ENCODE measurements at regions not wholly inside any gene's neighbourhood (a gene's known extent, or its start where the extent isn't known, plus 50 kb on each side); places are given as distances from the start of the nearest gene placed in this dataset.

DNA sequence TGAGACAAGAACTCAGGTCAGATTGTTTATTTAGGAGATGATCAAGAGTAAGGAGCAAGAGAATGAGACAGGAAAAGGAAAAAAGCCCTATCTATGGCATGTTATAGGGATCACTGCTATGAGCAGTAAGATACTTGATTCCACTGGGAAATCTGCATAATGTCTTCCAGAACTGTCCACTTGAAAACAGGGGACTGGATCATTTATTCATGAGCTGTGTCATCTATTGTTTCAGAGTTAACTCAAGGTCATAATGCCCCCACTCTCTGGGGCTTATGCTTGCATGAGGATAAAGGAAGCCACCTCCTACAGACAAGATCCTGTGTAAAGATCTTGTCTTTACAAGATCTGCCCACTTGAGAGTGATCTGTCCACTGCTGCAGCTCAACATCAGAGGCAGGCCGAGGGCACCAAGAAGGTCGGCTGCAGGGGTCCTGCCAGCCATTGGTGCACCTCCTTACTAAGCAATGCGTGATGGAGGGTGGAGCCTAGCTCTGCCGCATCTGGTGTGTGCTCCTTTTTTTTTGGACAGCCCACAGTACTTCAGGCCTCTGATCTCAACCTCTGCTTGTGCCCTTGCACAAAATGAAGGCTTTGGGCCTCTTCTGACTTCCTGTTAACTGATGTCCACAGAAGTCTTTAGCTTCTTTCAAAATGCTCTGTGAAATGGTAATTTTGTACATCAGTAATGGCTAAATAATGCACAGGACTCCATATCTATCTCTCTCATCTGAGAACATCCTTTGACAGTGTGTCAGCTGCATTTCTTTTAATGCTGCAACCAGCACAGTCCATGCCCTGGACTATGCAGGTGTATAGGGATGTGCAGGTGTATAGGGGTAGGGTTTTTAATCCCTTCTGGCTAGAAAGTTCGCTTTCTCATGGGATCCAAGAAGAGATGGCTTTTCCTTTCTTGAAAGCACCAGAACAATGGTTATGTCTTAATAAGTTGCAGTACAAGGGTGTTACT is 95.9 kb upstream of the TRPC3 start:
- H3K4me3 ChIP-seq (ENCODE audit: low read depth, low read length): no peak overlapping the region
- no peak for DNase-seq (ENCODE audit: low read depth)
- TF ChIP-seq MYC (IDR thresholded peaks at IDR 0.05; ENCODE audit: low read depth, low read length): no peak
- TF ChIP-seq, protein P1, sequence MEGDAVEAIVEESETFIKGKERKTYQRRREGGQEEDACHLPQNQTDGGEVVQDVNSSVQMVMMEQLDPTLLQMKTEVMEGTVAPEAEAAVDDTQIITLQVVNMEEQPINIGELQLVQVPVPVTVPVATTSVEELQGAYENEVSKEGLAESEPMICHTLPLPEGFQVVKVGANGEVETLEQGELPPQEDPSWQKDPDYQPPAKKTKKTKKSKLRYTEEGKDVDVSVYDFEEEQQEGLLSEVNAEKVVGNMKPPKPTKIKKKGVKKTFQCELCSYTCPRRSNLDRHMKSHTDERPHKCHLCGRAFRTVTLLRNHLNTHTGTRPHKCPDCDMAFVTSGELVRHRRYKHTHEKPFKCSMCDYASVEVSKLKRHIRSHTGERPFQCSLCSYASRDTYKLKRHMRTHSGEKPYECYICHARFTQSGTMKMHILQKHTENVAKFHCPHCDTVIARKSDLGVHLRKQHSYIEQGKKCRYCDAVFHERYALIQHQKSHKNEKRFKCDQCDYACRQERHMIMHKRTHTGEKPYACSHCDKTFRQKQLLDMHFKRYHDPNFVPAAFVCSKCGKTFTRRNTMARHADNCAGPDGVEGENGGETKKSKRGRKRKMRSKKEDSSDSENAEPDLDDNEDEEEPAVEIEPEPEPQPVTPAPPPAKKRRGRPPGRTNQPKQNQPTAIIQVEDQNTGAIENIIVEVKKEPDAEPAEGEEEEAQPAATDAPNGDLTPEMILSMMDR (IDR thresholded peaks at IDR 0.05; ENCODE audit: low read depth, low read length): no peak
- TF ChIP-seq POLR2A (IDR thresholded peaks at IDR 0.05; ENCODE audit: extremely low read depth, insufficient read length): no peak

GRCh38 chr4:122046255-122046654 is 94.4 kb upstream of the TRPC3 start:
- TF ChIP-seq, protein P2, sequence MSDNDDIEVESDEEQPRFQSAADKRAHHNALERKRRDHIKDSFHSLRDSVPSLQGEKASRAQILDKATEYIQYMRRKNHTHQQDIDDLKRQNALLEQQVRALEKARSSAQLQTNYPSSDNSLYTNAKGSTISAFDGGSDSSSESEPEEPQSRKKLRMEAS (IDR thresholded peaks at IDR 0.05; ENCODE audit: low read depth, low read length): no peak
- TF ChIP-seq POLR2A (IDR thresholded peaks at IDR 0.05; ENCODE audit: extremely low read depth, insufficient read length): no peak
- no peak for TF ChIP-seq MYC (IDR thresholded peaks at IDR 0.05; ENCODE audit: low read depth, low read length)
- TF ChIP-seq, protein P1 (IDR thresholded peaks at IDR 0.05; ENCODE audit: low read depth, low read length): no peak

GRCh38 chr4:122045533-122045932 is 93.7 kb upstream of the TRPC3 start:
- TF ChIP-seq, protein P2 (IDR thresholded peaks at IDR 0.05; ENCODE audit: low read depth, low read length): no peak
- TF ChIP-seq, protein P1 (IDR thresholded peaks at IDR 0.05; ENCODE audit: low read depth, low read length): no peak
- TF ChIP-seq POLR2A (IDR thresholded peaks at IDR 0.05; ENCODE audit: extremely low read depth, insufficient read length) (no peak), MYC (IDR thresholded peaks at IDR 0.05; ENCODE audit: low read depth, low read length) (no peak)
- no peak overlapping the region for H3K4me3 ChIP-seq (ENCODE audit: low read depth, low read length)
- no peak for DNase-seq (ENCODE audit: low read depth)

More at GRCh38 chr4:122046255-122046654, 94.4 kb upstream of the TRPC3 start:
- no peak overlapping the region for H3K4me3 ChIP-seq (ENCODE audit: low read depth, low read length)
- DNase-seq (ENCODE audit: low read depth): no peak

DNA sequence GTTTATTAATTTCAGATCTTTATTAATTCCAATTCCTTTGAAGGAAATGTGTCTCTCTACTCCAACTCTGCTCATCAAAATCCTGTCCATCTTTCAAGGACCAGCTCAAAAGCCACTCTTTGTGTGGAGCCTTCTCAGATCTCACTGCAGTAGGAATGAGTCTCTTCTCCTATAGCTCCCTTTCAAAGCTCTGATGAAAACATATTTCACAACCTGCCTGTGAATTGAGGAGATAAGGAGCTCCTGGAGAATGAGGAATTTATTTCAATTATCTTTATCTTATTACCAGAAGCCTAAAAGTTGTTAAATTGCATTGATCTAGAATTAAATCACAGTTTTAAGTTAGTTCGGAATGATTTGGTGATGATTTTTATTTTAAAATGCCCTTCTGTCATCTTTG is 92.6 kb upstream of the TRPC3 start:
- no peak overlapping the region for H3K4me3 ChIP-seq (ENCODE audit: low read depth, low read length)
- TF ChIP-seq, protein P1 (IDR thresholded peaks at IDR 0.05; ENCODE audit: low read depth, low read length): no peak
- no peak for TF ChIP-seq MYC (IDR thresholded peaks at IDR 0.05; ENCODE audit: low read depth, low read length)
- TF ChIP-seq, protein P2 (IDR thresholded peaks at IDR 0.05; ENCODE audit: low read depth, low read length): no peak
- TF ChIP-seq POLR2A (IDR thresholded peaks at IDR 0.05; ENCODE audit: extremely low read depth, insufficient read length): no peak
- DNase-seq (ENCODE audit: low read depth): no peak

GRCh38 chr4:122041312-122041711 is 89.5 kb upstream of the TRPC3 start:
- DNase-seq (ENCODE audit: low read depth): no peak
- TF ChIP-seq, protein P1 (IDR thresholded peaks at IDR 0.05; ENCODE audit: low read depth, low read length): no peak
- TF ChIP-seq POLR2A (IDR thresholded peaks at IDR 0.05; ENCODE audit: extremely low read depth, insufficient read length) (no peak), MYC (IDR thresholded peaks at IDR 0.05; ENCODE audit: low read depth, low read length) (no peak)
- TF ChIP-seq, protein P2 (IDR thresholded peaks at IDR 0.05; ENCODE audit: low read depth, low read length): no peak
- no peak overlapping the region for H3K4me3 ChIP-seq (ENCODE audit: low read depth, low read length)

Data from NB4 (cell line).